HG03442 (cell line): ENCODE measurements at regions not wholly inside any gene's neighbourhood (a gene's known extent, or its start where the extent isn't known, plus 50 kb on each side); places are given as distances from the start of the nearest gene placed in this dataset.
"Not testable (repeated sequence)": the region's sequence is repeated elsewhere in the genome, so short reads cannot be mapped to it uniquely, and the experiment has no call there.

Source experiments
- ATAC-seq: cut with Tn5 transposase; IDR thresholded peaks from one replicate; pipeline ENCODE4 v1.9.1; 2021; ENCODE audit warnings: mild to moderate bottlenecking, moderate library complexity; ENCODE audit not compliant: unreplicated experiment

DNA sequence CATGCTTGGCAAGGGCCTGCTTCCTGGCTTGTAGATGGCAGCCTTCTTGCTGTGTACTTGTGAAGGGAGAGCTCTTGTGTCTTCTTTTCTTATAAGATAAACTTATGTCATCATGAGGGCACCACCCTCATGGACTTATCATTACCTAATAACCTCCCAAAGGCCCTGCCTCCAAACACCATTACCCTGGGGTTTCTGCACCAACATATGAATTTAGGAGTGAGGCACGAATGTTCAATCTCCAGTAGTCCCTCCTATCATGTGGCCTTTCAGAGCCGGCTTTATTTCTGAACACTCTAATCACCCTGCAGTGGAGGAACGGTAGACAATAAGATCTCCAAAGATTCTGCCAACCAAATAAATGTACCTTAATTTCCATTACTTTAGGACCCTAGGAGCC is 144.3 kb downstream of the ABCC12 start:
- ATAC-seq, result no peak

DNA sequence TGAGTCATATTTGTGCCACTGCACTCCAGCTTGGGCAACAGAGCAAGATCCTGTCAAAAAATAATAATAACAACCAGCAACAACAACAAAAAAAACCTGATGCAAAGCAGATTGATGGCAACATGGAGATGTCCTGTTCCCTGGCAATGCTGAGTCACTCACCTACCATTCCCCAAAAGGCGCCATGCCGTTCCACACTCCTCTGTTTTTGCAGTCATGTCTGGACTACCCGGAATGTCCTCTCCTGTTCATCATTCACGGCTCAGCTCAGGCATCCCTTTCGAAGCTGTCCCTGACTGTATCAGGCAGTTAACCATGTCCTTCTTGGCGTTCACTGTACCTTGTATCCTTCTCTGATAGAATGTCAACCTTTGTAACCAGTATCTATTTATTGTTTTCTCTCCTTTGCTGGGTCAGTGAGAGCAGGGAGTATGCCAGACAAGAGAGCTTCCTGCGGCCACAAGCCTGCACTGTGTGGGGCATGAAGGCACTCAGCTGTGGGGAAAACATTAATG is 147.7 kb downstream of the ABCC12 start:
- ATAC-seq, result no peak

DNA sequence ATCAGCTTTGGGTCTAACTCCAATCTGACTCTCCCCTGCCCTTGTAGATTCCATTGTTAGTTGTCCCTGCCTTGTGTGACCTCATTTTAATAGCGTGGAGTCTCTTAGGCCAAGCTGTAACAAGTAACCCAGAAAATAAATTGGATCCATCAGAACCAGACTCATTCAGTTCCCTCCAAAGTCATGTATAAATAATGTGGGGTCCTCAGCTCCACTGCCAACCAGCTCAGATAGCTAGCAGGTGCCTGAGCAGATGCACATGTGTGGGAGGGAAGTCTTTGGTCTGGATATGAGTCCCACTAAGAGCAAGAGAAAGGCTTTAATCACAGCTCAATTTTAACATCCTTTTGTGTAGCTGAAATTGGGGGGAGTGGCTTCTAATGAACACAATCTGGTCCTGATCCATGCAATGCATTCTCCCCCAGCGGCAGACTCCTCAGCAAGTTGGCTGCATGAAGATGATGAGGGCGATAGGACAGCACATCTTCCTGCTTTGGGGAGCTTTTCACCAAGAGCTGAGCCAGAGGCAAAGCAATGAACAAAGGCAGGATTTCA is 151.6 kb downstream of the ABCC12 start:
- no peak for ATAC-seq

DNA sequence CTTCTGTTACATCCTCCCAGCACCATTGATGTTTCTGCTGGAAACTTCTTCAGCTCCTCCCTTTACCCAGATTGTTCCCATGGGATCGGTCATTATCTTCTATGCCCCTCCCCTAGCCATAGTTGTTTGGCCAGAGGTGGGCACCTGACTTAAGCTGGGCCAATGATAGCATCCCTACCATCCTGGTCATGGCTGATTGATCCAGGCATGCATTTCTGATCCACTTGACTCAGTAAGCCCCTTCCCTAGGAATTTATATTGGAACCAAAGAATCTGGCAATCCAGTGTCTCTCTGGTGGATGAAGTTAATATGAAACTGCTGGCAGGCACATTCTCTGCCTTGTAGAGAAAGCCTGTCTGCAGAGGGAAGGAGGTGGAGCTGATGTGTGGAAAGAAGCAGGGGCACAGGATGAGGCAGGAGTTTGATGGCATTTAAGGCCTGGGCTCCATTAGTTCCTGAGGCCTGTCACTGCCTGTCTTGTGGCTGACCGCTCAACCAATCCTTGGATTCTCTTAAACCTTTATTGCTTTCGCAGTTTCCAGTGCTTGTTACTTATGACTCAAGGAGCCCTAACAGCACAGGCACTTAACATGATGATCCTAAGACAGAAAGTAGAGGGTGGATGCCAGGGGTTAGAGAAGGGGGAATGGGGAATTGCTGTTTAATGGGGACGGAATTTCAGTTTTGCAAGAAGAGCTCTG is 152.4 kb downstream of the ABCC12 start:
- no peak for ATAC-seq

DNA sequence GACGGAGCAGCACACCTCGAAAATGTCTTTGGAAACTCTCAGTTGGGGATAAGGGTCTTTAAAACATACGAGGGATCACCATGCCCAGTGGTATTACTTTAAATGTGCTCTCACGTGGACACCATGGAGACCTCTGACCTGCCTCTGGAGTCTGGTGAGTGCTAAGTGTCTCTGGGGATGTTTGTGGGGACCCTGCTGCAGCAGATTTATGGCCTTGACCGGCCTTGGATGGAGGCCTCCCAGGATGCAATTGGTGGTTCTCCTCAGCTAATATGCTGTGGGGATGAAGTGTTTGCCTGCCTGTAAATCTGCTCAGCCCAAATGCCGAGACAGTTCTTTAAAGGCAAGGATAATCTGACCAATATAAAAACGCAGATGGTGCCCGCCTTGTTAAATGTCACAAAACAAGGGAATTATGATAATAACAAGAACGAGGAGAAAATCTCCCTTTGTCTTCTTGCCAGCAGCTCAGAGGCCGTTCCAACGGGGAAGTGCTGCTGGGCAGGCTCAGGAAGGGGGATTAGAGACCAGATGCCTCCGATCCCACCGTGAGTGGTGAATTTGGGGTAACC is 154.4 kb downstream of the ABCC12 start:
- no peak for ATAC-seq

DNA sequence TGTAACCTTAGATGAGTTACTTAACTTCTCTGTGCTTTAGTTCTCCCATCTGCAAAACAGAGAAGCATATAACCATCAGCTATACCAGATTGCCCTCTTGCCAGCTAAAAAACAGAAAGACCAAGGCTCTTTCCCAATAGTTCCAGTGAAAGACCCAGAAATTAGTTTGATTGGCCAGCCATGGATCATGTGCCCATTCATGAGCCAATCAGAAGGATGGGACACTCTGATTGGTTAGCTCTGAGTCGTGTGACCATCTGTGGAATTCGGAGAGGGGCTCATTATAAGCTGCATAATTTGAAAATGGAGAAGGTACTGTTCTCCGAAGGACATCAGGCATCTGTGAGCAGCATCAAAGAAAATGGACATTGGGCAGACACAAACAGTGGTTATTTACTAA is 155.2 kb downstream of the ABCC12 start:
- ATAC-seq, result no peak

DNA sequence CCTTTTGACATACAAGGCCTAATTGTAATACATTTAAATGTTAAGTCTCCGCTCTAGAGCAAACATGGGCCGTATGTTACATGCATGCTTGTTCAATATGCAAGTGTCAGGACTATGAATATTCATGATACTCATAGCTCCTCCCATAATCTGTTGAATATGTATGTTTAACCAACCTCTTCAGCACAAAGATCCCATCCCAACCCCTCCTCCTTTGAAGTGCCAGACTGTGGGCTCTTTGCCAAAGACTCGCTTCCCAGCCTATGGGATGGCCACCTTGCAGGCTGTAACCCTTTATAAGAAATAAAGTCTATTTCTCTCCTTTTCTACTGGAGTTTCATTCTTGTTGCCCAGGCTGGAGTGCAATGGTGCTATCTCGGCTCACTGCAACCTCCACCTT is 156.2 kb downstream of the ABCC12 start:
- no peak for ATAC-seq

DNA sequence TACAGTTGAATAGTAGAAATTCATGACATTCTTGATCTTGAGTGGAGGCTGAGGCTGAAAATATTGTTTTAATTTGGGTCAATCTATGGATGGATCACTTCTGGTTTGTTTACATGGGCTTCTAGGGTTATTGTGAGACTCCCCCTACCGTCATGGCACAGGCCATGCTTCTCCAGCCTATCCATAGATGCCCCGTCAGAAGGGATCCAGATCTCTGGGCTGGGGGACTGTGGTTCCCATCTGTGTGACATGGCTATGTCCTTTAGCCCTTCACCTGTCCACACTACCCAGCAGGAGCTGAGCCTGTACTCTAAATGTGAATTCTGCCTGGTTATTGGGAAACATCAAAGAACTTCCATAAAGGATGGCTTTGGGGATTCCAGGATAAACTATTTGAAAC is 160.4 kb downstream of the ABCC12 start:
- ATAC-seq, result no peak

DNA sequence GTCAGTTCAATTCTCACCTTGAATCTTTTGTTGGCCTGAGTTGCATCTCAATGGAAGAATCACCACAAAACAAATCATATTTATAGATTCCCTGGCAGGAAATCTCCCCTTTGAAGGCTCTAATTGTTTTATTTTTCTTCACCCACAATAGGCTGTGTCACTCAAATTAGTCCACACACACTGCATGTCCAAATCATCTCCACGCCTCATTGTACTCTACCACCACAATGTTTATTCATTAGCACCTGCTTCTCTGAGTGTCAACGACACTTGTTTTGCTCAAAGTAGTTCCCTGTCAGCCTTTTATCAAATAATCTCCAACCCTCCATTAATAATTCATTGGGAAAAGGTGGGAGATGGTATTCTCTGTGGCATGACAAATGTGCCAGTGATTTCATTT is 164.3 kb downstream of the ABCC12 start:
- no peak for ATAC-seq

DNA sequence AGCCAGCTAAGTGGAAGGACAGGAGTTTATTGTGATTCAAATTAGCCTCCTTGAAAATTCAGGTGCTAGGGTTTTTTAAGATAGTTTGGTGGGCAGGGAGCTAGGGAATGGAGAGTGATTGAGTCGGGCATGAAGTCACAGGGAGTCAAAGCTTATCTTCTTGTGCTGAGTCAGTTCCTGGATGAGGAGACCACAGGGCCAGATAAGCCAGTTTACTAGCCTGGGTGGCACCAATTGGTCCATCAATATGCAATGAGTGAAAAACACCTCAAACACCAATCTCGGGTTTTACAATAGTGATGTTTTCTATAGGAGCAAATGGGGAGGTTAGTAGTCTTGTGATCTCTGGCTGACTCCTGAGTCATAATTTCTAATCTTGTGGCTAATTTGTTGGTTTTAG is 165.1 kb downstream of the ABCC12 start:
- no peak for ATAC-seq

DNA sequence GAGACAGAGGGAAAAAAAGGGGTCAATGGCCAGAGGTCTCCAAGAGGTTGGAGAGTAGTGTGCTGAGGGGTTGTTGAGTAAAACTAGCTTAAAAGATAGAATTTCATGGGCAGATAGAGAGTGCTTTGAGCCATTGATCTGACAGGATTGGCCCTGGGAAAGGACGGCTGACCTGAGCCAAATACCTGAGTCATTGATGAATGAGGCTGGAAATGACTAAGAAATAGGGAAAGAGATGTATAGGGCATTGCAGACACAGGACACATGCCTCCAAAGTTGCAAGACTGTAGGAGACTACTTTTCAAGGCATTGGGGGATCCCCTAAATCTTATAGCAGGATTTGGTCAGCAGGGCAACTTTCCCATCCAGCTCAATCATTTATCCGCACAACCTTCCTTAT is 168.7 kb downstream of the ABCC12 start:
- no peak for ATAC-seq

DNA sequence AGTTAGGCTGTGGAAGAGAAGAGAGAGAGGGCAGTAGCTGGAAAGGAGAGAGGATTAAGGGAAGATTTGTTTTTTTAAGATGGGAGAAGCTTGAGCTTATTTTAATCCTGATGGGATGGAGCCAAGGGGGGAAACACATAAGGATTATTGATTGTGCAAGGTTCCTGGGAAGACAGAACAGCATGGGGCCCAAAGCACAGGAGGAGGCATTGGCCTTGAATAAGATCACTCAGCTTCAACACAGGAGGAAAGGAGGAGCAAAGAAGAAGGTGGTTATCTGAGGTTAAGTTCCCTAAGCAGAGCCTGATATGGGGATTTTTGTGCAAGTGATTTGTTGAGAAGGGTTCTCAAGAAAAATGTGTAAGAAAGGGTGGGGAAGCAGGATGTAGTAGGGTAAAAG is 169.8 kb downstream of the ABCC12 start:
- no peak for ATAC-seq

DNA sequence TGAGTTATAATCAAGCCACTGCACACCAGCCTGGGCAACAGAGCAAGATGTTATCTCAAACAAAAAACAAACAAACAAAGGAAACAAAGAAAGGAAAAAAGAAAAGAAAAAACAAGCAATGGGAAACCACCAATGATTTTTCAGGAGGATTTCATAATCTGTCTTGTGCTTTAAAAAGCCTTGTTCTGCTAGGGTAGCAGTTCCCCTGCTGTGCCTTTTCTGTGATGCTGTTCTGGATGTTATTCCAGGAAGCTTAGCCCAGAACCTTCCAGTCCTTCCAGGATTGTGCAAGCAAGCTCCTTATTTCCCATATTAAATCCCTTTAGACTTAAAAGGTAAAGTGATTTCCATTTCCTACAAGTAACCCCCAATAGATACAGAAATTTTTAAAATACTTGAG is 171.1 kb downstream of the ABCC12 start:
- no peak for ATAC-seq

DNA sequence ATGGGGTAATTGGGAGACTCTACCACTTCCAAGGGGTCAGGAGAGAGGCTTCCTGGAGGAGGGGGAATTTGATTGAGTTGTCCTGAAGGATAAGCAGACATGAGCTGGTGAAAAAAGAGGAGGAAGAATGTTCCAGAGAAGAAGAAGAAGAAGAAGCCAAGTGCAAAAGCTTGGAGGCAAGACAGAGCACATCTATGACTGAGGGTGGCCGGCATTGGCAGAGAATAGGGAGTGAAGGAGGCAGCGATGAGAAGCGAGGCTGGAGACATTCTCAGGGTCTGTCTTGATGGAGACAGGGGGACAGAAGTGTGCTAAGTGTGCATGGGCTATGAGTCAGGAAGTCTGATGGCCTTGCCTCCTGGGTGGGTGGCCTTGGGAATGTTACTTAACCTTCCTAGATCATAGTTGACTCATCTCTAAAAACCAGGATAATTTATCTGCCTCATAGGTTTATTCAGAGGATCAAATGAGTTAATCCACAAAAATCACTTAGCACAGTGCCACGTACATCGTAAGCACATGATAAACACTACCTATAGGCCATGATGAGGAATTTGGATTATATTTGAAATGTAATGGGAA is 171.7 kb downstream of the ABCC12 start:
- no peak for ATAC-seq

DNA sequence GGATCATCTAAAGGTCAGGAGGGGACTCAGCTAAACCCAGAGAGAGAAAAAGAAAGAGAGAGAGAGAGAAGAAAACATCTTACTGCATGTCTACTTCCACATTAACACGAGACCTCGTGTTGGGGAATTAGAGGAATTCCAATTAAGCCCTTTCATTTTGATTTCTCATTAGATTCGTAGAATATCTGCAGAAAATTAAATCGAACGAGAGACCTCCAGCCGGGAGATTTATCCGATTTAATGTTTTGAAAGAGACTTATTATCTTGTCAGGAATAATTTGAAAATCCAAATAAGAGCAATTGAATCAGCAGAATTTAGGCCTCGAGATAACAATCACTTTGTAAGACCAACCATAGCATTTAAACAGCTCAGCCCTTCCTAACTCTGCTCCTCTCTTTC is 175.6 kb downstream of the ABCC12 start:
- ATAC-seq, result no peak

DNA sequence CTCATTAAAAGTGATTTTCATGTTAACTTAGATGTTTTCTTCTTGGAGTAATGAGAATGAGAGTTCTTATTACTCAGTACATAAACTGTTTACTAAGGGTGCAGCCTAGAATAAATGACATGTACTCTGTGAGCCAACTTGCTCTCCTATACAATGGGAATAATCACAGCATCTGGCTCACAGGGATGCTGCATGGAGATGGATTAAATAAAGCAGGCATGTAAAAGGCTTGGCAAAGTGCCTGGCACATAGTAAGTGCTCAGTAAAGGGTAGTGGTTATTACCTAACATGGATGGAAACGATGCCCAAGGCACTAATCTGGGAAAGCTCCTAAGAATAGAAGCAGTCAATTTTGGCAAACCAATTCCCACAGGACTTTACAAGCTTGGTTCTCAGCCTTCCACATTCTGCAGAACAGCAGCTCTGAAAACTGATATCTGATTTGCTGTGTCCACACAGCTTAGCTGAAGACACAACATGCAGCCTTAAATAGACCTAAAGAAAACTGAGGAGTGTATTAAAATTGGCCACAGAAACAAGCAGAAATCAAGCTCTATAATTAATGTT is 176.1 kb downstream of the ABCC12 start:
- ATAC-seq, result no peak

DNA sequence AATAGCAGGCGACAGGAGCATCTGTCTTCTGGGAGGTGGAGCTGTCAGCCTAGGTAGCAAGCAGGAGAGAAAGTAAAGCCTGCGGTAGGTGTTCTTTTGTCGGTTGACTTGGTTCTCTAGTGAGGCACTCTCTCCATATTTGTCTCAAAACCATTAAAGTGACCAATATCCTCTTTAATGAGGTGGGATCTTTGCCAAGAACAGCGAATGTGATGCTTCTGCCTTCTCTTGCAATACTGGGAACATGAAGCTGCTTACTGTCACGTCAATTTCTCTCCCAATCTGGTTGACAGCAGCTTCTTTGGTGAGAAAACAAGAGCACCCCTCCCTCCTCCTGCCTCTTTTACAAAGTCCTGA is 176.7 kb downstream of the ABCC12 start:
- no peak for ATAC-seq

DNA sequence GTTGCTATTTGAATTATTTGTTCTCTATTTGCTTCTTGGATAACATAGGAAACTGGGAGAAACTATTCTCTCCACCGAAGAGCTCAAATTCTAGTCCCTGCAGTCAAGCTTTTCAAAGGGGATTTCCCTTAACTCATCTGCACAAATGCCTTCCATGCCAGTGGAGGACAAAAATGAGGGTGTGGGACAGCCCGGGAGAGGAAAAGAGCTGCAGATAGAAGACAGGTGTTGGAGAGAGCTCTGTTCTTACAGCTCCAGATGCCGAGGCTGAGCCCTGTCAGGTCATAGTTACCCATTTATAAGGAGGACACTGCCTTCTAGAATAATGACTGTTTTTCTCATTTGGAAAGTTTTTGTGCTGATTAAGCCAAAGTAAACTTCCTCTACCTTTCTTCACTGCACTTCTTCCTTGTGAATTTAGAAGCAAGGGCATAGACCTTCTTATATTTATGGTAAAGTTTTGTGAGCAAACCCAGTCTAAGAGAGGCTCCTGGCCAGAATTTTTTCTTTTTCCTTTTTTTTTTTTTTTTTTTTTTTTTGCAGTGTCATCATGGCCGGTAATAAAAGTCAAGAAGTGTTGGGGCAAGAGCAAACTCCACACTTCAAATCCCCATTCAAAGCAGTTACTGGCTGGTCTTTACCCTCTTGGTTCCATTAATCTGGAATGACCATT is 177.2 kb downstream of the ABCC12 start:
- no peak for ATAC-seq

DNA sequence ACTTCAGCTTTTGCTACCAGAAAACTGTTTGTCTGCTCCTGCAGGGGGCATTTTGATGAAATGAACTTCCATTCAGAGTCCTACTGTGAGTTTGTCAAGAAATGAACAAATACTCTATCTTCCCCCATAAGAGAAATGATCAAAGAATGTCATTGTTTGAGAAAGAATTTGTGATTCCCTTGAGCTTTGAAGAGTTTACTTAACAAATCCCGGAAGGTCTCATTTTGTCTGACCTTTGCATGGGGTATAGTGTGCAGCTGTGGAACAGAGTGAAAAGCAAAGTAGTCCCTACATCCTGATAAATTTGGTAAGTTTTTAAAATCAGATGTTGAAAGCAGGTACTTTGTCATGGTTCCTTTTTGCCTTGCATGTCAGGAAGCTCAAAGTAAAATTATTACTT is 178.0 kb downstream of the ABCC12 start:
- no peak for ATAC-seq

DNA sequence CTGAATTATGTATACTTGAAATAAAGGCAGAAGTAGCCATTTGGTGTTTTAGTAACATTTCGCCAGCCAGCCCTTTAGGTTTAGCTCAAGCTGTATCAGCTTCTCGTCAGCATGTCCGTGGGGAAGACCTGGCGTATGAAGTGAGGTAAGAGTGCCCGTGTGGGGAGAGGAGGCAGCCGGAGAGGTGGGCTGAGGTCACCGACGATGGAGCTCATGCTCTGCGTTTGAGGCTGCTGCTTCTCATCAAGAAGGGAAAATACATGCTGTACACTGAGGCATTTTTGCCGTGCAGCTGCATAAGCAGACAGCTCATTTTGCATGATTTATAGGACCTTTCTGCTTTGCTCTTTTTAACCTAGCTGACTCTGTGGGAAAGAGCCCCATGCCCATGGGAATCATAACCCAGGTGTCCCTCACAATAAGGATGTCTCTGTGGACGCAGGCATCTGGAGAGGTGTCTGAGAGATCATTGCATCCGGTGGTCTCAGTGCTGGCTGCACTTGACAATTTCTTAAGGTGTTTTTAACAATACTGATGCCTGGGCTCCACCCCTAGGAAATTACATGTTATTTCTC is 179.1 kb downstream of the ABCC12 start:
- no peak for ATAC-seq

DNA sequence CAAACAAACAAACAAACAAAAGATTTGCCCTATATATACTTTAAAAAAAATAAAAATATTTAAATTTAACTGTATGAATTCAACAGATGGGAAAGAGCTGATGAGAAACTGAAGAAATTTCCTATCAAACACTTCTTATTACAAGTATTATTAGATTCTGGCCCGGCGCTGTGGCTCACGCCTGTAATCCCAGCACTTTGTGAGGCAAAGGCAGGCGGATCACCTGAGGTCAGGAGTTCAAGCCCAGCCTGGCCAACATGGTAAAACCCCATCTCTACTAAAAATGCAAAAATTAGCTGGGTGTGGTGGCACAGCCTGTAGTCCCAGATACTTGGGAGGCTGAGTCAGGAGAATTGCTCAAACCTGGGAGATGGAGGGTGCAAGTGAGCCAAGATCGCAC is 180.8 kb downstream of the ABCC12 start:
- not testable (repeated sequence) for ATAC-seq
